OCI-LY1 (cell line): ENCODE measurements at regions not wholly inside any gene's neighbourhood (a gene's known extent, or its start where the extent isn't known, plus 50 kb on each side); places are given as distances from the start of the nearest gene placed in this dataset.

Experiments used
- H2AFZ ChIP-seq: fragments of 200-600 bp; sonication (generic), shearing (Covaris generic); 2 replicates; pipeline ENCODE4 v1.6.0; 2014; ENCODE audit warnings: antibody characterized with exemption, mild to moderate bottlenecking, low read length
- H3F3A ChIP-seq: fragments of 200-600 bp; sonication (generic), shearing (Covaris generic); 2 replicates; pipeline ENCODE4 v1.6.0; 2014; ENCODE audit warnings: mild to moderate bottlenecking, antibody characterized with exemption, low read length, moderate library complexity; ENCODE audit not compliant: insufficient read depth
- H3K27ac ChIP-seq: fragments of 200-600 bp; sonication (generic); 2 replicates; pipeline ENCODE4 v1.5.1; 2014; ENCODE audit warnings: low read length, mixed run types, mild to moderate bottlenecking, low read depth; ENCODE audit not compliant: poor library complexity, severe bottlenecking
- H3K27me3 ChIP-seq: fragments of 200-600 bp; sonication (generic); 2 replicates; pipeline ENCODE4 v1.6.0; 2014; ENCODE audit warnings: antibody characterized with exemption, mild to moderate bottlenecking, low read length, moderate library complexity; ENCODE audit not compliant: insufficient read depth
- H3K36me3 ChIP-seq: fragments of 200-600 bp; sonication (generic); 2 replicates; pipeline ENCODE4 v1.6.1; 2014; ENCODE audit warnings: mild to moderate bottlenecking, antibody characterized with exemption, low read length, moderate library complexity, mixed read lengths; ENCODE audit not compliant: insufficient read depth
- H3K4me1 ChIP-seq: fragments of 200-600 bp; sonication (generic); 2 replicates; pipeline ENCODE4 v1.5.1; 2014; ENCODE audit warnings: mild to moderate bottlenecking, low read length, moderate library complexity; ENCODE audit not compliant: insufficient read depth, severe bottlenecking
- H3K4me2 ChIP-seq: fragments of 200-600 bp; sonication (generic), shearing (Covaris generic); 2 replicates; pipeline ENCODE4 v1.6.1; 2014; ENCODE audit warnings: low read length
- H3K4me3 ChIP-seq: fragments of 200-600 bp; sonication (generic); 2 replicates; pipeline ENCODE4 v1.5.1; 2014; ENCODE audit warnings: low read length, low read depth, mild to moderate bottlenecking, mixed read lengths; ENCODE audit not compliant: poor library complexity, severe bottlenecking
- H3K79me2 ChIP-seq: fragments of 200-600 bp; shearing (Covaris generic); 2 replicates; pipeline ENCODE4 v1.6.1; 2016; ENCODE audit warnings: mixed run types, low read length, mixed read lengths; ENCODE audit not compliant: insufficient read depth
- H3K9ac ChIP-seq: fragments of 200-600 bp; sonication (generic), shearing (Covaris generic); 2 replicates; pipeline ENCODE4 v1.6.1; 2014; ENCODE audit warnings: mild to moderate bottlenecking, low read length, mixed read lengths
- H3K9me2 ChIP-seq: fragments of 200-600 bp; sonication (generic), shearing (Covaris generic); 2 replicates; pipeline ENCODE4 v1.6.1; 2014; ENCODE audit warnings: low read depth, mild to moderate bottlenecking, low read length, mixed read lengths
- H3K9me3 ChIP-seq: fragments of 200-600 bp; shearing (Covaris generic); 2 replicates; pipeline ENCODE4 v1.6.1; 2014; ENCODE audit warnings: low read length, mixed read lengths
- H4K20me1 ChIP-seq: fragments of 200-600 bp; sonication (generic), shearing (Covaris generic); 2 replicates; pipeline ENCODE4 v1.6.0; 2016; ENCODE audit warnings: mild to moderate bottlenecking, low read length; ENCODE audit not compliant: insufficient read depth
- CTCF ChIP-seq: fragments of 200-600 bp; sonication (generic), shearing (Covaris generic); IDR thresholded peaks from 2 replicates; pipeline ENCODE4 v1.5.1; 2017; ENCODE audit warnings: mild to moderate bottlenecking, antibody characterized with exemption, low read length, moderate library complexity, mixed read lengths
- EZH2 ChIP-seq: fragments of 200-600 bp; sonication (generic), shearing (Covaris generic); IDR thresholded peaks from 2 replicates; pipeline ENCODE4 v1.8.0; 2017; ENCODE audit warnings: borderline replicate concordance, mixed run types, mild to moderate bottlenecking, antibody characterized with exemption, low read length, moderate library complexity, mixed read lengths

- no peaks in the 10 kb centered on the region for H3K9me3 ChIP-seq
- H2AFZ ChIP-seq = no peak overlapping the region
- no peaks in the 10 kb centered on the region for H3F3A ChIP-seq
- H3K9me2 ChIP-seq = no peaks in the 10 kb centered on the region
- H3K4me2 ChIP-seq = no peak overlapping the region
- H3K9ac ChIP-seq = no peak overlapping the region
- no peaks in the 10 kb centered on the region for H3K4me1 ChIP-seq
- no peaks in the 10 kb centered on the region for H3K27me3 ChIP-seq
- no peak overlapping the region for H3K4me3 ChIP-seq
- H3K27ac ChIP-seq = no peak overlapping the region
- no peaks in the 10 kb centered on the region for H4K20me1 ChIP-seq
- TF ChIP-seq CTCF (no peak), EZH2 (no peak)
- no peaks in the 10 kb centered on the region for H3K36me3 ChIP-seq
- H3K79me2 ChIP-seq = no peaks in the 10 kb centered on the region
Measured at GRCh38 chr3:147129665-147130064, 276.7 kb downstream of the ZIC4 start.

GRCh38 chr3:147122350-147122749, 284.0 kb downstream of the ZIC4 start:
- no peak overlapping the region for H3K4me3 ChIP-seq
- no peak overlapping the region for H2AFZ ChIP-seq
- no peaks in the 10 kb centered on the region for H3K9me3 ChIP-seq
- H3K9ac ChIP-seq = no peak overlapping the region
- H3K9me2 ChIP-seq = no peaks in the 10 kb centered on the region
- no peaks in the 10 kb centered on the region for H4K20me1 ChIP-seq
- H3K36me3 ChIP-seq = no peaks in the 10 kb centered on the region
- no peak overlapping the region for H3K4me2 ChIP-seq
- TF ChIP-seq CTCF (no peak), EZH2 (no peak)
- H3K79me2 ChIP-seq = no peaks in the 10 kb centered on the region
- H3F3A ChIP-seq = no peaks in the 10 kb centered on the region
- no peaks in the 10 kb centered on the region for H3K4me1 ChIP-seq
- H3K27me3 ChIP-seq = no peaks in the 10 kb centered on the region
- no peak overlapping the region for H3K27ac ChIP-seq

- peak; percentile 35 for TF ChIP-seq CTCF
- TF ChIP-seq EZH2 = no peak
- no peak overlapping the region for H3K4me2 ChIP-seq
- H3F3A ChIP-seq = no peaks in the 10 kb centered on the region
- H3K9me3 ChIP-seq = no peaks in the 10 kb centered on the region
- H3K27me3 ChIP-seq = no peaks in the 10 kb centered on the region
- H3K79me2 ChIP-seq = no peaks in the 10 kb centered on the region
- H3K4me1 ChIP-seq = no peaks in the 10 kb centered on the region
- H3K4me3 ChIP-seq = no peak overlapping the region
- no peak overlapping the region for H3K9ac ChIP-seq
- H2AFZ ChIP-seq = no peak overlapping the region
- H3K36me3 ChIP-seq = no peaks in the 10 kb centered on the region
- H3K27ac ChIP-seq = no peak overlapping the region
- H3K9me2 ChIP-seq = no peaks in the 10 kb centered on the region
- H4K20me1 ChIP-seq = no peaks in the 10 kb centered on the region
Measured at GRCh38 chr3:147119989-147120388, 286.4 kb downstream of the ZIC4 start.
